Mesendoderm (in vitro differentiated cells): ENCODE measurements at regions not wholly inside any gene's neighbourhood (a gene's known extent, or its start where the extent isn't known, plus 50 kb on each side); places are given as distances from the start of the nearest gene placed in this dataset.

Source experiments
- DNase-seq: peaks from one replicate; pipeline ENCODE4 v3.0.0; 2013
- H2AK5ac ChIP-seq: 2 replicates; pipeline ENCODE4 v1.6.1; 2013; ENCODE audit warnings: low read length, inconsistent platforms
- H2BK120ac ChIP-seq: 2 replicates; pipeline ENCODE4 v1.6.1; 2013; ENCODE audit warnings: low read depth, mild to moderate bottlenecking, low read length, moderate library complexity, mixed read lengths
- H2BK15ac ChIP-seq: replicated peaks from 2 replicates; pipeline ENCODE4 v1.6.1; 2013; ENCODE audit warnings: low read depth, mild to moderate bottlenecking, moderate library complexity
- H2BK5ac ChIP-seq: 2 replicates; pipeline ENCODE4 v1.6.1; 2013; ENCODE audit warnings: low read length, inconsistent platforms
- H3K18ac ChIP-seq: 2 replicates; pipeline ENCODE4 v1.6.1; 2013; ENCODE audit warnings: mild to moderate bottlenecking, low read length, mixed read lengths
- H3K23ac ChIP-seq: one replicate; pipeline ENCODE4 v1.6.1; 2013; ENCODE audit warnings: low read length
- H3K27ac ChIP-seq: 2 replicates; pipeline ENCODE4 v1.5.1; 2013; ENCODE audit warnings: low read depth, mild to moderate bottlenecking, inconsistent platforms, low read length, moderate library complexity
- H3K27me3 ChIP-seq: 2 replicates; pipeline ENCODE4 v1.6.1; 2013; ENCODE audit warnings: low read length, control low read depth, mild to moderate bottlenecking, inconsistent platforms; ENCODE audit not compliant: insufficient read depth, poor library complexity
- H3K36me3 ChIP-seq: 2 replicates; pipeline ENCODE4 v1.6.1; 2013; ENCODE audit warnings: low read length, inconsistent platforms; ENCODE audit not compliant: control insufficient read depth, insufficient read depth
- H3K4ac ChIP-seq: one replicate; pipeline ENCODE4 v1.6.1; 2013; ENCODE audit warnings: low read depth, mild to moderate bottlenecking, low read length, moderate library complexity
- H3K4me1 ChIP-seq: 2 replicates; pipeline ENCODE4 v1.6.1; 2013; ENCODE audit warnings: low read depth, low read length, inconsistent platforms; ENCODE audit not compliant: control insufficient read depth
- H3K4me2 ChIP-seq: 2 replicates; pipeline ENCODE4 v1.6.1; 2013; ENCODE audit warnings: low read length
- H3K4me3 ChIP-seq: 2 replicates; pipeline ENCODE4 v1.5.1; 2013; ENCODE audit warnings: mild to moderate bottlenecking, low read length
- H3K56ac ChIP-seq: one replicate; pipeline ENCODE4 v1.6.1; 2013; ENCODE audit warnings: low read length
- H3K79me1 ChIP-seq: 2 replicates; pipeline ENCODE4 v1.6.1; 2013; ENCODE audit warnings: low read length, inconsistent platforms
- H3K79me2 ChIP-seq: 2 replicates; pipeline ENCODE4 v1.6.1; 2013; ENCODE audit warnings: mild to moderate bottlenecking, low read length; ENCODE audit not compliant: control insufficient read depth, insufficient read depth
- H3K9ac ChIP-seq: 2 replicates; pipeline ENCODE4 v1.6.1; 2013; ENCODE audit warnings: low read length, inconsistent platforms
- H4K5ac ChIP-seq: one replicate; pipeline ENCODE4 v1.6.1; 2013; ENCODE audit warnings: low read length
- H4K8ac ChIP-seq: one replicate; pipeline ENCODE4 v1.6.1; 2013; ENCODE audit warnings: low read depth, mild to moderate bottlenecking, control low read depth, low read length, moderate library complexity
- WGBS: extraction: QIAGEN DNeasy Blood & Tissue Kit; methylation state at CpG from one replicate; pipeline ENCODE4 v1.1.7; 2013; ENCODE audit warnings: low lambda C conversion rate, missing lambda C conversion rate; ENCODE audit not compliant: insufficient coverage; ENCODE audit errors: extremely low coverage; 5-methylcytosine and 5-hydroxymethylcytosine counted together

GRCh38 chr14:98174041-98174440, 1098.0 kb downstream of the BCL11B start:
- Histone ChIP-seq H3K4me2 (no peak overlapping the region), H2AK5ac (no peak overlapping the region)
- no CpG with 5 or more reads among the region's 2 CpGs for WGBS

GRCh38 chr14:98175436-98175835, 1096.6 kb downstream of the BCL11B start:
- H3K27ac ChIP-seq, result no peak overlapping the region
- no peak overlapping the region for H3K9ac ChIP-seq
- H3K4ac ChIP-seq, result no peak overlapping the region
- no peak overlapping the region for H4K8ac ChIP-seq
- no peak overlapping the region for H2BK15ac ChIP-seq
- H3K23ac ChIP-seq, result no peak overlapping the region
- H3K4me1 ChIP-seq, result peaks cover 2% of the 10 kb centered on the region
- H2BK5ac ChIP-seq, result no peak overlapping the region
- no peak overlapping the region for H3K4me2 ChIP-seq
- WGBS, result no CpG with 5 or more reads among the region's 4 CpGs
- H3K27me3 ChIP-seq, result no peaks in the 10 kb centered on the region
- no peaks in the 10 kb centered on the region for H3K79me1 ChIP-seq
- no peak overlapping the region for H3K56ac ChIP-seq
- DNase-seq, result no peak
- no peak overlapping the region for H2AK5ac ChIP-seq
- H3K4me3 ChIP-seq, result no peak overlapping the region
- H3K36me3 ChIP-seq, result no peaks in the 10 kb centered on the region
- H4K5ac ChIP-seq, result no peak overlapping the region
- no peak overlapping the region for H3K18ac ChIP-seq
- no peaks in the 10 kb centered on the region for H3K79me2 ChIP-seq
- no peak overlapping the region for H2BK120ac ChIP-seq

More at GRCh38 chr14:98174041-98174440, 1098.0 kb downstream of the BCL11B start:
- Histone ChIP-seq H3K4ac (no peak overlapping the region), H2BK120ac (no peak overlapping the region), H3K79me2 (no peaks in the 10 kb centered on the region), H3K27ac (no peak overlapping the region), H3K4me1 (peaks cover 2% of the 10 kb centered on the region), H3K79me1 (no peaks in the 10 kb centered on the region), H3K27me3 (no peaks in the 10 kb centered on the region), H2BK15ac (no peak overlapping the region), H3K9ac (no peak overlapping the region), H3K4me3 (no peak overlapping the region), H2BK5ac (no peak overlapping the region), H4K8ac (no peak overlapping the region), H3K36me3 (no peaks in the 10 kb centered on the region), H3K56ac (no peak overlapping the region), H3K18ac (no peak overlapping the region), H3K23ac (no peak overlapping the region), H4K5ac (no peak overlapping the region)
- no peak for DNase-seq

- H4K8ac ChIP-seq, result no peak overlapping the region
Observed at GRCh38 chr14:98175881-98176280, 1096.1 kb downstream of the BCL11B start.

GRCh38 chr14:98176892-98177291, 1095.1 kb downstream of the BCL11B start:
- Histone ChIP-seq H4K8ac (no peak overlapping the region), H3K4me2 (no peak overlapping the region), H3K4me1 (peaks cover 2% of the 10 kb centered on the region), H3K56ac (no peak overlapping the region), H3K18ac (no peak overlapping the region), H3K23ac (no peak overlapping the region), H3K79me2 (no peaks in the 10 kb centered on the region), H3K27ac (no peak overlapping the region), H2BK15ac (no peak overlapping the region), H2BK5ac (no peak overlapping the region), H3K4ac (no peak overlapping the region), H3K27me3 (no peaks in the 10 kb centered on the region), H2BK120ac (no peak overlapping the region), H3K4me3 (no peak overlapping the region), H4K5ac (no peak overlapping the region), H3K36me3 (no peaks in the 10 kb centered on the region), H2AK5ac (no peak overlapping the region), H3K79me1 (no peaks in the 10 kb centered on the region), H3K9ac (no peak overlapping the region)
- WGBS, result no CpG with 5 or more reads among the region's 3 CpGs
- no peak for DNase-seq

More at GRCh38 chr14:98175881-98176280, 1096.1 kb downstream of the BCL11B start:
- H2AK5ac ChIP-seq, result no peak overlapping the region
- H3K27ac ChIP-seq, result no peak overlapping the region
- no peak overlapping the region for H3K4me2 ChIP-seq
- H2BK5ac ChIP-seq, result no peak overlapping the region
- no peak overlapping the region for H2BK120ac ChIP-seq
- no peak overlapping the region for H3K18ac ChIP-seq
- no peak overlapping the region for H3K23ac ChIP-seq
- no peak overlapping the region for H3K9ac ChIP-seq
- H3K27me3 ChIP-seq, result no peaks in the 10 kb centered on the region
- no peaks in the 10 kb centered on the region for H3K36me3 ChIP-seq
- no peak overlapping the region for H4K5ac ChIP-seq
- no peaks in the 10 kb centered on the region for H3K79me1 ChIP-seq
- H3K56ac ChIP-seq, result no peak overlapping the region
- H3K4me1 ChIP-seq, result peaks cover 2% of the 10 kb centered on the region
- DNase-seq, result no peak
- H3K4ac ChIP-seq, result no peak overlapping the region
- no peak overlapping the region for H3K4me3 ChIP-seq
- no peak overlapping the region for H2BK15ac ChIP-seq
- no peaks in the 10 kb centered on the region for H3K79me2 ChIP-seq
- WGBS, result no CpG with 5 or more reads among the region's 5 CpGs

DNA sequence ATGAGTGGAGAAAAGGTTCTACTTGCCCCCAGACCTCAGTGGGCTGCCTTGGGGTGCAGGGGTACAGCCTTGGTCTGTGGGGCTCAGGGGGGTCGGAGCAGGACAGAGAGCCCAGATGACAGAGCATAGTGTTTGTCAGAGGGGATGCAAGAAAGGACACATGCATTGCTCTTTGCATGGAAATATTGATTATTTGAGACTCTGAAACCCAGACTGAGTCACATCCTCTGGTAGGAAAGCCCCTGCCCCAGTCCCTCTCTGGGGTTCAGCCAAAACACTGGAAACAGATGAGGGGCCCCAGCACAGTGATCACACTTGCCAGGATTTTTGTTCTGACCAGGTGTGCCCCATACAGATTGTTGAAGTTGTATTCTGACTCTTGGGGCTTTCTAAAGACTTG, 1094.4 kb downstream of the BCL11B start:
- H2AK5ac ChIP-seq, result no peak overlapping the region
- H3K79me1 ChIP-seq, result no peaks in the 10 kb centered on the region
- H3K18ac ChIP-seq, result no peak overlapping the region
- no peaks in the 10 kb centered on the region for H3K79me2 ChIP-seq
- no peak for DNase-seq
- H3K27ac ChIP-seq, result no peak overlapping the region
- WGBS, result no CpG with 5 or more reads among the region's 1 CpG
- H3K4me3 ChIP-seq, result no peak overlapping the region
- no peaks in the 10 kb centered on the region for H3K27me3 ChIP-seq
- no peak overlapping the region for H3K9ac ChIP-seq
- no peaks in the 10 kb centered on the region for H3K36me3 ChIP-seq
- no peak overlapping the region for H4K5ac ChIP-seq
- no peak overlapping the region for H3K23ac ChIP-seq
- H3K56ac ChIP-seq, result no peak overlapping the region
- no peak overlapping the region for H2BK5ac ChIP-seq
- peaks cover 2% of the 10 kb centered on the region for H3K4me1 ChIP-seq
- H3K4me2 ChIP-seq, result no peak overlapping the region
- H4K8ac ChIP-seq, result no peak overlapping the region
- no peak overlapping the region for H2BK15ac ChIP-seq
- H3K4ac ChIP-seq, result no peak overlapping the region
- no peak overlapping the region for H2BK120ac ChIP-seq

GRCh38 chr14:98181241-98181640, 1090.8 kb downstream of the BCL11B start:
- Histone ChIP-seq H3K9ac (no peak overlapping the region), H3K27ac (no peak overlapping the region), H4K8ac (no peak overlapping the region), H3K27me3 (no peaks in the 10 kb centered on the region), H2BK120ac (no peak overlapping the region), H3K56ac (no peak overlapping the region), H3K4me2 (no peak overlapping the region), H3K4me3 (no peak overlapping the region), H2BK15ac (no peak overlapping the region), H3K4me1 (no peaks in the 10 kb centered on the region), H3K23ac (no peak overlapping the region), H3K18ac (no peak overlapping the region), H2AK5ac (no peak overlapping the region), H3K79me1 (no peaks in the 10 kb centered on the region), H3K79me2 (no peaks in the 10 kb centered on the region), H2BK5ac (no peak overlapping the region), H3K36me3 (no peaks in the 10 kb centered on the region), H3K4ac (no peak overlapping the region), H4K5ac (no peak overlapping the region)
- no peak for DNase-seq
- no CpG with 5 or more reads among the region's 7 CpGs for WGBS
